H1 (cell line): ENCODE measurements at regions not wholly inside any gene's neighbourhood (a gene's known extent, or its start where the extent isn't known, plus 50 kb on each side); places are given as distances from the start of the nearest gene placed in this dataset.

Source experiments
- CHD7 ChIP-seq: fragments of 300-600 bp; sonication (generic); IDR thresholded peaks from 2 replicates; pipeline ENCODE4 v1.7.1; 2012; ENCODE audit warnings: low read length, moderate library complexity, mild to moderate bottlenecking, inconsistent platforms; ENCODE audit not compliant: insufficient replicate concordance

GRCh38 chr14:39763402-39763890 is 331.2 kb upstream of the FBXO33 start (continued):
- TF ChIP-seq CHD7, result no peak
- TF ChIP-seq, all 59 proteins: peak for 0
